HG03469 (cell line): ENCODE measurements at regions not wholly inside any gene's neighbourhood (a gene's known extent, or its start where the extent isn't known, plus 50 kb on each side); places are given as distances from the start of the nearest gene placed in this dataset.
"Not testable (repeated sequence)": the region's sequence is repeated elsewhere in the genome, so short reads cannot be mapped to it uniquely, and the experiment has no call there.

Source experiments
- ATAC-seq: cut with Tn5 transposase; IDR thresholded peaks from one replicate; pipeline ENCODE4 v1.9.1; 2021; ENCODE audit warnings: mild to moderate bottlenecking, moderate library complexity, moderate number of reproducible peaks; ENCODE audit not compliant: unreplicated experiment

- ATAC-seq, result peak; percentile 94
Measured at GRCh38 chr4:108466936-108467902, 153.2 kb upstream of the RPL34 start.

- ATAC-seq, result no peak
Measured at GRCh38 chr4:108465886-108466500, 154.4 kb upstream of the RPL34 start.

- no peak for ATAC-seq
Measured at GRCh38 chr4:108458681-108459080, 161.7 kb upstream of the RPL34 start.

GRCh38 chr4:108454227-108454626 lies 166.1 kb upstream of the RPL34 start:
- no peak for ATAC-seq

GRCh38 chr4:108453366-108453765 lies 167.0 kb upstream of the RPL34 start:
- no peak for ATAC-seq

GRCh38 chr4:108450236-108450898 lies 170.0 kb upstream of the RPL34 start:
- ATAC-seq, result no peak

- ATAC-seq, result no peak
Measured at GRCh38 chr4:108449129-108449528, 171.2 kb upstream of the RPL34 start.

DNA sequence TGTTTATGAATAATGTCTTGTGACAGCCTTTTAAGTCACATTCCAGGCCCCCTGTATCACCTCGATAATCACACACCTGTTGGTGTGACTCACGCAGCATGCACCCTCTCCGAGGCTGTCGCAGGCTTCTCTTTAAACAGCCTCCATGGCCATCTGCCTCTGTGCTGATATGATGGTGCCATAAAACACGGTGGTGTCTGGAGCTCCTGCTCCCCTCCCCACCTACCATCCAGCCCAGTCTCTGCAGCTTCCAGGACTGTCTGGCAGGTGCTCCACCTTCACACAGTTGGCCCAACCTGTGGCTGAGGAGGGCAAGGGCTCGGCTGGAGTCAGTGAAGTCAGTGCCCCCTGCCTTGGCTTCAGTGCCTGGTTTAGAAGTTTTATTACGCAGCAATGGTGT lies 173.8 kb upstream of the RPL34 start:
- no peak for ATAC-seq

- ATAC-seq, result no peak
Measured at GRCh38 chr4:108445716-108446115, 174.7 kb upstream of the RPL34 start.

DNA sequence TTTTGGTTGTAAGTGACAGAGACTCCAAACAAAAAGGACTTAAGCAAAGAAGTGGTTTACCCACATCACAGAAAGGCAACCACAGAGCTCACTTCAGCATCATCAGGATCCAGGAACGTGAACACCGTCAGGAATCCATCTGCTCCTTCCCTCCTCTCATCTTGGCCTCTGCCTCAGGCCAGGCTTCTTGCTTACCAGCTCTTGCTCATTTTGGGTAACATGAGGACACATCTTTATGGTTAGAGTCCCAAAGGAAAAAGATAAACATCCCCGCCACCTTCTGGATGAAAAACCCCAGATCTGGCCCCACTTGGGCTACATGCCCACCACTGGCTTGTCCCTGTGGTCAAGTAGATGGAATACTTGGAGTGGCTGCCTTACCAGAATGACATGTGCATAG lies 176.8 kb upstream of the RPL34 start:
- no peak for ATAC-seq

GRCh38 chr4:108433832-108434231 lies 186.5 kb upstream of the RPL34 start:
- ATAC-seq, result no peak

DNA sequence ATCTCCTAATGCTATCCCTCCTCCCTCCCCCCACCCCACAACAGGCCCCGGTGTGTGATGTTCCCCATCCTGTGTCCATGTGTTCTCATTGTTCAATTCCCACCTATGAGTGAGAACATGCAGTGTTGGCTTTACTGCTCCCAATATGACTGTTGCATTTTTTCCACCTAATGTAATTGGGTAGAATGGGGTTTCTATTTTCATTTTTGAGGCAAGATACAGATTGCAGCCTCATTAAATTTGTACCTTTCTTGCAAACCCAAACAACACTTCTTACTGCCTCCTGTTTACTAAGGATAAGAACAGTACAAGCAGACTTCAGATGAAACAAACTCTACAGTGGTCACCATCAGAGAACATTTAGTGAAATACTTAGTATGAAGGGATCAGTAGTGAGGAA lies 187.0 kb upstream of the RPL34 start:
- not testable (repeated sequence) for ATAC-seq

DNA sequence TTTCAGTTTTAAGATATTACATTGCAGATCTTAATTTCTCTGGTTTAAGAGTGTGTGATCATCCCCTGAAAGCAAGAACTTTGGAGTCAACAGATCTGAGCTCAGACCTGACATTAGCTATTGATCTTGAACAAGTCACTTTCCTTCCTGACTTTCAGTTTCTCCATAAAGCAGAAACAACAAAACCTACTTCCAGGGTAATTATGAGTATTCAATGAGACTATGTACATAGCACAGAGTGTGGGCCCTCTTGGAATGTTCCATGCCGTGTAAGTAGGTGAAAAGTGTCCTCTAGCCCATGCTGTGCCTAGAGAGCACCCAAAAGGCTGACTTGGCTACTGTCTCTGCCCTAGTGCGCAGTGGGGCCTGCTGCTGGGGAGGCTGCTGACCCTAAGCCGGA lies 188.0 kb upstream of the RPL34 start:
- no peak for ATAC-seq

GRCh38 chr4:108431986-108432385 lies 188.4 kb upstream of the RPL34 start:
- ATAC-seq, result no peak

GRCh38 chr4:108430921-108431320 lies 189.5 kb upstream of the RPL34 start:
- ATAC-seq, result no peak

GRCh38 chr4:108429662-108430061 lies 190.7 kb upstream of the RPL34 start:
- ATAC-seq, result no peak

DNA sequence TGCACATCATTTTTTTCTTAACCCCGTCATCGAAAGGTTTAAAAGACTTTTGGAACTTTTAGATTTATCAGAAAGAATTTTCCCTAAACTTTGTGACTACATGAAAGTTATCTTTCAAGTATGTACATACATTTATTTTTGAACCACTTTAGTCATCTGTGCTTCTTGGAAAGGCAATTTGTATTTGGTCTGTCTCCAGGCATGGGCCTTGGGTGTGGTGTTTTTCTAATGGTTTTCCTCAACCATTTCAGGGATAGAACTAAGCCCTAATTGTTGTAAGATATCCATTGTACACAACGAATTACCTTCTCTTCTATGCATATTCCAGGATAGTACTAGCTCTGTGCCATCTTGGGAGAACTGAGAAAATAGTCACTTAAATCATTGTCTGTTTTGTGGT lies 191.5 kb upstream of the RPL34 start:
- ATAC-seq, result no peak

- ATAC-seq, result no peak
Measured at GRCh38 chr4:108427946-108428485, 192.4 kb upstream of the RPL34 start.

DNA sequence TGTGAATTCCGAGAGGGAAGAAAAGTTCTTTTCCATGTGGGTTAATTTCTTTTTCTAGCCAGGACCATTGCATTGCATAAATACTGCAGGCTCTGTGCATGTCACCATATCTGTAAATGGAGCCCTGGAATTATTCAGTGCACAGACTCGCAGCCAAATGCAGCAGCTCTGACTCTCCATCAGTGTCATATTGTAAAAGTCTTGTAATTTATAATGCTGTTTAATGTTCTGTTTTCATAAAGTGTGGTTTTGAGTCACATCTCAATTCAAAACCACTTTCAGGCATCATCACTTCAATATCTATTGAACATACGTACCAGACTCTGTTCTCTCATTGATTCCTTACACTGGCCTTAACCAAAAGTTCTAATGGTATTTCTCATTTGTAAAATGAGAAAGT lies 193.9 kb upstream of the RPL34 start:
- ATAC-seq, result no peak

- ATAC-seq, result no peak
Measured at GRCh38 chr4:108425988-108426387, 194.4 kb upstream of the RPL34 start.

GRCh38 chr4:108417923-108418322 lies 202.5 kb upstream of the RPL34 start:
- ATAC-seq, result no peak
